ENCODE measurements at regions not wholly inside any gene's neighbourhood (a gene's known extent, or its start where the extent isn't known, plus 50 kb on each side); places are given as distances from the start of the nearest gene placed in this dataset.
"Not testable (repeated sequence)": the region's sequence is repeated elsewhere in the genome, so short reads cannot be mapped to it uniquely, and the experiment has no call there.

- H3K27me3 Mint-ChIP-seq: no peaks in the 10 kb centered on the region
- no peak for DNase-seq
- no peak for ATAC-seq (replicated peaks)
- no peak overlapping the region for H3K4me3 Mint-ChIP-seq
- no peaks in the 10 kb centered on the region for H3K4me1 Mint-ChIP-seq
- peaks cover 0 to 3% of the 10 kb centered on the region in 2 donors for H3K9me3 Mint-ChIP-seq
- H3K27ac Mint-ChIP-seq: no peak overlapping the region
- no peaks in the 10 kb centered on the region for H3K36me3 Mint-ChIP-seq
These were observed 571.3 kb downstream of the SUCLG1 start for GRCh38 chr2:83887757-83888156.

GRCh38 chr2:83879127-83879526 is 580.0 kb downstream of the SUCLG1 start:
- H3K9me3 Mint-ChIP-seq: peaks cover 19 to 32% of the 10 kb centered on the region in 2 donors
- H3K27me3 Mint-ChIP-seq: no peaks in the 10 kb centered on the region
- no peak for ATAC-seq (replicated peaks)
- H3K4me1 Mint-ChIP-seq: no peaks in the 10 kb centered on the region
- no peak overlapping the region for H3K27ac Mint-ChIP-seq
- no peak overlapping the region for H3K4me3 Mint-ChIP-seq
- DNase-seq: no peak
- peaks cover 0 to 4% of the 10 kb centered on the region in 2 donors for H3K36me3 Mint-ChIP-seq

- not testable (repeated sequence) for DNase-seq; H3K27ac Mint-ChIP-seq; H3K4me1 Mint-ChIP-seq; H3K4me3 Mint-ChIP-seq; H3K36me3 Mint-ChIP-seq; ATAC-seq (replicated peaks); H3K27me3 Mint-ChIP-seq
- H3K9me3 Mint-ChIP-seq: peaks cover 28 to 41% of the 10 kb centered on the region in 2 donors
These were observed 581.8 kb downstream of the SUCLG1 start for GRCh38 chr2:83877261-83877660.

- DNase-seq (no peak), ATAC-seq (replicated peaks) (no peak)
- Mint-ChIP-seq H3K9me3 (peaks cover 28 to 41% of the 10 kb centered on the region in 2 donors), H3K27me3 (no peaks in the 10 kb centered on the region), H3K4me1 (no peaks in the 10 kb centered on the region), H3K36me3 (peaks cover 0 to 4% of the 10 kb centered on the region in 2 donors), H3K27ac (no peak overlapping the region), H3K4me3 (no peak overlapping the region)
These were observed 584.2 kb downstream of the SUCLG1 start for GRCh38 chr2:83874712-83875430.

GRCh38 chr2:83874066-83874465 is 585.0 kb downstream of the SUCLG1 start:
- no peak overlapping the region for H3K27ac Mint-ChIP-seq
- no peak overlapping the region for H3K4me3 Mint-ChIP-seq
- peaks cover 27 to 40% of the 10 kb centered on the region in 2 donors for H3K9me3 Mint-ChIP-seq
- DNase-seq (no peak), ATAC-seq (replicated peaks) (no peak)
- H3K4me1 Mint-ChIP-seq: no peaks in the 10 kb centered on the region
- no peaks in the 10 kb centered on the region for H3K27me3 Mint-ChIP-seq
- peaks cover 0 to 4% of the 10 kb centered on the region in 2 donors for H3K36me3 Mint-ChIP-seq

GRCh38 chr2:83873110-83873509 is 586.0 kb downstream of the SUCLG1 start:
- no peaks in the 10 kb centered on the region for H3K4me1 Mint-ChIP-seq
- H3K9me3 Mint-ChIP-seq: peaks cover 20 to 33% of the 10 kb centered on the region in 2 donors
- no peak overlapping the region for H3K4me3 Mint-ChIP-seq
- ATAC-seq (replicated peaks): no peak
- no peak overlapping the region for H3K27ac Mint-ChIP-seq
- DNase-seq: no peak
- peaks cover 0 to 4% of the 10 kb centered on the region in 2 donors for H3K36me3 Mint-ChIP-seq
- no peaks in the 10 kb centered on the region for H3K27me3 Mint-ChIP-seq

- Mint-ChIP-seq H3K27ac (no peak overlapping the region), H3K9me3 (peaks cover 0 to 1% of the 10 kb centered on the region in 2 donors), H3K36me3 (no peaks in the 10 kb centered on the region), H3K4me1 (no peaks in the 10 kb centered on the region), H3K27me3 (no peaks in the 10 kb centered on the region), H3K4me3 (no peak overlapping the region)
- DNase-seq (no peak), ATAC-seq (replicated peaks) (no peak)
These were observed 592.9 kb downstream of the SUCLG1 start for GRCh38 chr2:83866211-83866610.

- Mint-ChIP-seq H3K36me3 (no peaks in the 10 kb centered on the region), H3K4me3 (no peak overlapping the region), H3K27ac (no peak overlapping the region), H3K4me1 (no peaks in the 10 kb centered on the region), H3K27me3 (no peaks in the 10 kb centered on the region), H3K9me3 (peaks cover 0 to 1% of the 10 kb centered on the region in 2 donors)
- DNase-seq: no peak
- ATAC-seq (replicated peaks): no peak
These were observed 596.5 kb downstream of the SUCLG1 start for GRCh38 chr2:83862600-83862999.

GRCh38 chr2:83860320-83860719 is 598.8 kb downstream of the SUCLG1 start:
- ATAC-seq (replicated peaks): no peak
- Mint-ChIP-seq H3K4me1 (no peaks in the 10 kb centered on the region), H3K36me3 (no peaks in the 10 kb centered on the region), H3K4me3 (no peak overlapping the region), H3K27ac (no peak overlapping the region), H3K27me3 (no peaks in the 10 kb centered on the region), H3K9me3 (no peaks in the 10 kb centered on the region)
- DNase-seq: no peak

GRCh38 chr2:83859553-83859952 is 599.5 kb downstream of the SUCLG1 start:
- Mint-ChIP-seq H3K36me3 (no peaks in the 10 kb centered on the region), H3K9me3 (peaks cover 0 to 1% of the 10 kb centered on the region in 2 donors), H3K4me3 (no peak overlapping the region), H3K27me3 (no peaks in the 10 kb centered on the region), H3K27ac (no peak overlapping the region), H3K4me1 (no peaks in the 10 kb centered on the region)
- no peak for ATAC-seq (replicated peaks)
- DNase-seq: no peak

GRCh38 chr2:83851066-83851465 is 608.0 kb downstream of the SUCLG1 start:
- ATAC-seq (replicated peaks): no peak
- Mint-ChIP-seq H3K9me3 (peaks cover 7 to 8% of the 10 kb centered on the region in 2 donors), H3K27ac (no peak overlapping the region), H3K4me1 (no peaks in the 10 kb centered on the region), H3K27me3 (no peaks in the 10 kb centered on the region), H3K36me3 (no peaks in the 10 kb centered on the region), H3K4me3 (no peak overlapping the region)
- no peak for DNase-seq

- Mint-ChIP-seq H3K4me1 (no peaks in the 10 kb centered on the region), H3K4me3 (no peak overlapping the region), H3K36me3 (no peaks in the 10 kb centered on the region), H3K27ac (no peak overlapping the region), H3K9me3 (peaks cover 7 to 8% of the 10 kb centered on the region in 2 donors), H3K27me3 (no peaks in the 10 kb centered on the region)
- ATAC-seq (replicated peaks) (no peak), DNase-seq (no peak)
These were observed 608.9 kb downstream of the SUCLG1 start for GRCh38 chr2:83850071-83850725.

- H3K27ac Mint-ChIP-seq: no peak overlapping the region
- ATAC-seq (replicated peaks): no peak
- H3K4me3 Mint-ChIP-seq: no peak overlapping the region
- H3K27me3 Mint-ChIP-seq: no peaks in the 10 kb centered on the region
- peaks cover 0 to 2% of the 10 kb centered on the region in 2 donors for H3K9me3 Mint-ChIP-seq
- DNase-seq: no peak
- no peaks in the 10 kb centered on the region for H3K36me3 Mint-ChIP-seq
- H3K4me1 Mint-ChIP-seq: no peaks in the 10 kb centered on the region
These were observed 614.6 kb downstream of the SUCLG1 start for GRCh38 chr2:83844490-83844889.

- Mint-ChIP-seq H3K4me3 (no peak overlapping the region), H3K4me1 (no peaks in the 10 kb centered on the region), H3K27ac (no peak overlapping the region), H3K36me3 (no peaks in the 10 kb centered on the region), H3K27me3 (no peaks in the 10 kb centered on the region), H3K9me3 (no peaks in the 10 kb centered on the region)
- no peak for ATAC-seq (replicated peaks)
- no peak for DNase-seq
These were observed 616.7 kb downstream of the SUCLG1 start for GRCh38 chr2:83842421-83842820.

GRCh38 chr2:83837823-83838222 is 621.3 kb downstream of the SUCLG1 start:
- DNase-seq (no peak), ATAC-seq (replicated peaks) (no peak)
- no peak overlapping the region for H3K4me3 Mint-ChIP-seq
- peaks cover 3% of the 10 kb centered on the region in 2 donors for H3K9me3 Mint-ChIP-seq
- no peaks in the 10 kb centered on the region for H3K27me3 Mint-ChIP-seq
- H3K27ac Mint-ChIP-seq: no peak overlapping the region
- H3K4me1 Mint-ChIP-seq: no peaks in the 10 kb centered on the region
- no peaks in the 10 kb centered on the region for H3K36me3 Mint-ChIP-seq
